GM12873 (cell line): ENCODE measurements at regions not wholly inside any gene's neighbourhood (a gene's known extent, or its start where the extent isn't known, plus 50 kb on each side); places are given as distances from the start of the nearest gene placed in this dataset.

ENCODE experiments used
- CTCF ChIP-seq: IDR thresholded peaks from 2 replicates; pipeline ENCODE4 v1.5.1; 2012; ENCODE audit warnings: low read depth, mild to moderate bottlenecking, moderate library complexity, low read length, control low read depth; ENCODE audit not compliant: insufficient read depth; ENCODE audit errors: missing control alignments

GRCh38 chr5:97405941-97406340 is 222.9 kb upstream of the RIOK2 start:
- no peak for TF ChIP-seq CTCF

- TF ChIP-seq CTCF = no peak
These were observed 224.1 kb upstream of the RIOK2 start for GRCh38 chr5:97406946-97407676.

DNA sequence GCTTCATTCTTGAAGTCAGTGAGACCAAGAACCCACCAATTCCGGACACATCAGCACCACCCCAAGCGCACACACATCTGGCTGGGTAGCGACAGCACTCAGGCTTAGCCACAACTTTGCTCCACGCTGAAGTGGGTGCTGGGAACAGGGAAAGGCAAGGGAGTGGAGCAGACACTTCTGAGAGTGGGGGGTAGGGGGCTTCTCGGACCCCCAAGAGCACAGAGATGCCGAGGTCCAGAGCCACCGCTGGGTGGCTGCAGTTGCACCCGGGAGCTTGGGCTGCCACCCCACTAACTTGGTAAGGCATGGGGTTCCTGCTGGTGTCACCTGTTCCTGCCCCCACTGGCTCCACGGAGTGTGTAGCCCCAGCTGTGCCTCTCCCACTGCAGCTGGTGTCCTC is 225.3 kb upstream of the RIOK2 start:
- TF ChIP-seq CTCF = no peak

DNA sequence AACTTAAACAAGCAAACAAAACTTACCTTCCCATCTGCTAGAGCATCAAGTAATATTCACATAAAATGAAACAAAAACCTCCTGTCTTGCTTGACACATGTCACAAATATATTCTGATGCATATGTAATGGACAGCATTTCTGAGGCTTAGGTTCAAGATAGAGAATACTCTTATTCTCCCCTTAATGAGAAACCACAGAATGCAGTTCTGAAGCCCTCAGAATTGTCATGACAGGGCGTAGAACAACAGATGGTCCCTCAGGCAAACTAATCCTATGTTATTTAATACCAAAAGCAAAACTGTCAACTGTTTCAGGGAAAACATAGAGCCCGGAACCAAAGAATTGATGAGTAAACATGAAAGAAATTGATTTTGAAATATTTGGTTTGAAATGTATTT is 229.9 kb upstream of the RIOK2 start:
- TF ChIP-seq CTCF = no peak

GRCh38 chr5:97417986-97418385 is 234.9 kb upstream of the RIOK2 start:
- TF ChIP-seq CTCF = no peak

DNA sequence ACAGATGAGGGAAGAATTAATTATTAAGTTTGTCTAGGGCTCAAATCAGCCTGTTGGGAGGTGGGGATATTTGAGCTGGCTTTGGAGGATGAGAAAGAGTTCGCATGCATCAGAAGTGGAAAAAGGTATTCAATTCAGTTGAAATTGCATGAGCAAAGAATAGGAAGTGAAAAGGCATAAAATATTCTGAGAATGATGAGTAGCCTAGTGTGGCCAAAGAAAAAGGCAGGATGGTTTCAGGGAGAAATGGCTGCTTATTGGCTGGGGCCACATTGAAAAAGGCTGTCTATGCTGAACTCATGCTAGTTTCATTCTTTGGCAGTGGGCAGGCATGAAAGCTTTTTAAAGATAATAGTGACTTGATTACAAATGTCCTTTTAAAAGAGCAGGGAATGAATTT is 235.4 kb upstream of the RIOK2 start:
- no peak for TF ChIP-seq CTCF

- TF ChIP-seq CTCF = no peak
These were observed 237.6 kb upstream of the RIOK2 start for GRCh38 chr5:97420646-97421045.
